ENCODE measurements at regions not wholly inside any gene's neighbourhood (a gene's known extent, or its start where the extent isn't known, plus 50 kb on each side); places are given as distances from the start of the nearest gene placed in this dataset.

- TF ChIP-seq, protein P1, sequence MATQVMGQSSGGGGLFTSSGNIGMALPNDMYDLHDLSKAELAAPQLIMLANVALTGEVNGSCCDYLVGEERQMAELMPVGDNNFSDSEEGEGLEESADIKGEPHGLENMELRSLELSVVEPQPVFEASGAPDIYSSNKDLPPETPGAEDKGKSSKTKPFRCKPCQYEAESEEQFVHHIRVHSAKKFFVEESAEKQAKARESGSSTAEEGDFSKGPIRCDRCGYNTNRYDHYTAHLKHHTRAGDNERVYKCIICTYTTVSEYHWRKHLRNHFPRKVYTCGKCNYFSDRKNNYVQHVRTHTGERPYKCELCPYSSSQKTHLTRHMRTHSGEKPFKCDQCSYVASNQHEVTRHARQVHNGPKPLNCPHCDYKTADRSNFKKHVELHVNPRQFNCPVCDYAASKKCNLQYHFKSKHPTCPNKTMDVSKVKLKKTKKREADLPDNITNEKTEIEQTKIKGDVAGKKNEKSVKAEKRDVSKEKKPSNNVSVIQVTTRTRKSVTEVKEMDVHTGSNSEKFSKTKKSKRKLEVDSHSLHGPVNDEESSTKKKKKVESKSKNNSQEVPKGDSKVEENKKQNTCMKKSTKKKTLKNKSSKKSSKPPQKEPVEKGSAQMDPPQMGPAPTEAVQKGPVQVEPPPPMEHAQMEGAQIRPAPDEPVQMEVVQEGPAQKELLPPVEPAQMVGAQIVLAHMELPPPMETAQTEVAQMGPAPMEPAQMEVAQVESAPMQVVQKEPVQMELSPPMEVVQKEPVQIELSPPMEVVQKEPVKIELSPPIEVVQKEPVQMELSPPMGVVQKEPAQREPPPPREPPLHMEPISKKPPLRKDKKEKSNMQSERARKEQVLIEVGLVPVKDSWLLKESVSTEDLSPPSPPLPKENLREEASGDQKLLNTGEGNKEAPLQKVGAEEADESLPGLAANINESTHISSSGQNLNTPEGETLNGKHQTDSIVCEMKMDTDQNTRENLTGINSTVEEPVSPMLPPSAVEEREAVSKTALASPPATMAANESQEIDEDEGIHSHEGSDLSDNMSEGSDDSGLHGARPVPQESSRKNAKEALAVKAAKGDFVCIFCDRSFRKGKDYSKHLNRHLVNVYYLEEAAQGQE (IDR thresholded peaks at IDR 0.05; ENCODE audit: low read depth): no peak
- no peak for TF ChIP-seq MAX (IDR thresholded peaks at IDR 0.05)
- TF ChIP-seq TCF12 (IDR thresholded peaks at IDR 0.05; ENCODE audit: low read depth): no peak
- TF ChIP-seq CREB1 (IDR thresholded peaks at IDR 0.05; ENCODE audit: low read depth): no peak
- no peak for TF ChIP-seq EGR1 (IDR thresholded peaks at IDR 0.05)
- no peak for TF ChIP-seq EP300 (IDR thresholded peaks at IDR 0.05; ENCODE audit: borderline replicate concordance)
- 0 out of 2 replicates have a peak, but pooled peaks have one; percentile 3 for TF ChIP-seq RAD21 (IDR thresholded peaks at IDR 0.05; ENCODE audit: low read depth)
- TF ChIP-seq USF1 (IDR thresholded peaks at IDR 0.05): no peak
Observed at GRCh38 chr2:236754271-236754944, 184.8 kb downstream of the ACKR3 start.

Data from Ishikawa (cell line).